KOPT-K1 (cell line): ENCODE measurements at regions not wholly inside any gene's neighbourhood (a gene's known extent, or its start where the extent isn't known, plus 50 kb on each side); places are given as distances from the start of the nearest gene placed in this dataset.
"Not testable (repeated sequence)": the region's sequence is repeated elsewhere in the genome, so short reads cannot be mapped to it uniquely, and the experiment has no call there.

Experiments
- H3K27ac ChIP-seq: fragments of 200-600 bp; sonication (generic); 2 replicates; pipeline ENCODE4 v1.5.1; 2016; ENCODE audit warnings: antibody characterized with exemption, mild to moderate bottlenecking, low read depth, low read length; ENCODE audit not compliant: poor library complexity, severe bottlenecking
- H3K36me3 ChIP-seq: fragments of 200-600 bp; sonication (generic); 2 replicates; pipeline ENCODE4 v1.5.1; 2017; ENCODE audit warnings: antibody characterized with exemption, mild to moderate bottlenecking, low read length, moderate library complexity; ENCODE audit not compliant: insufficient read depth
- H3K9me3 ChIP-seq: fragments of 200-600 bp; sonication (generic); 2 replicates; pipeline ENCODE4 v1.5.1; 2017; ENCODE audit warnings: antibody characterized with exemption, low read length, mild to moderate bottlenecking; ENCODE audit not compliant: insufficient read depth, poor library complexity, severe bottlenecking

DNA sequence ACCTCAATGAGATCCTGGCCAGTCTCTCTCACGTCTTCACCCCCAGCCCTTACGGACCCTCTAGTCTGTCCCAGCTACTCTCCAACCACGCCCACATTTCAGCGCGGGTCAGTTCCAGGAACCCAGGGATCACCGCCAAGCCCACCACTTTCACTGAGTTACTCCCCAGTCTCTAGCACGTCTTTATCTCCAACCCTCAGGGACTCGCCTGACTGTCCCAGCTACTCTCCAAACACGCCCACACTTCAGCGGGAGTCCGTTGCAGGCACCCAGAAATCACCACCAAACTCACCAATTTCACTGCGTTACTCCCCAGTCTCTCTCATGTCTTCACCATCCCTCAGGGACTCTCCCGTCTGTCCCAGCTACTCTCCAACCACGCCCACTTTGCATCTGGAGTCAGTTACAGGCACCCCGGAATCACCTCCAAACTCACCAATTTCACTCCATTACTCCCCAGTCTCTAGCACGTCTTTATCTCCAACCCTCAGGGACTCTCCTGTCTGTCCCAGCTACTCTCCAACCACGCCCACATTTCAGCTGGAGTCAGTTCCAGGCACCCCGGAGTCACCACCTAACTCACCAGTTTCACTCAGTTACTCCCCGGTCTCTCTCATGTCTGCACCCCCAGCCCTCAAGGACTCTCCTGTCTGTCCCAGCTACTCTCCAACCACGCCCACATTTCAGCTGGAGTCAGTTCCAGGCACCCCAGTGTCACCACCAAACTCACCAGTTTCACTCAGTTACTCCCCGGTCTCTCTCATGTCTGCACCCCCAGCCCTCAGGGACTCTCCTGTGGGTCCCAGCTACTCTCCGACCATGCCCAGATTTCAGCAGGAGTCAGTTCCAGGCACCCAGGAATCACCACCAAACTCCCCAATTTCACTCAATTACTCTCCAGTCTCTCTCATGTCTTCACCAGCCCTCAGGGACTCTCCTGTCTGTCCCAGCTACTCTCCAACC lies 336.8 kb downstream of the CWH43 start:
- not testable (repeated sequence) for H3K9me3 ChIP-seq, H3K36me3 ChIP-seq, H3K27ac ChIP-seq

DNA sequence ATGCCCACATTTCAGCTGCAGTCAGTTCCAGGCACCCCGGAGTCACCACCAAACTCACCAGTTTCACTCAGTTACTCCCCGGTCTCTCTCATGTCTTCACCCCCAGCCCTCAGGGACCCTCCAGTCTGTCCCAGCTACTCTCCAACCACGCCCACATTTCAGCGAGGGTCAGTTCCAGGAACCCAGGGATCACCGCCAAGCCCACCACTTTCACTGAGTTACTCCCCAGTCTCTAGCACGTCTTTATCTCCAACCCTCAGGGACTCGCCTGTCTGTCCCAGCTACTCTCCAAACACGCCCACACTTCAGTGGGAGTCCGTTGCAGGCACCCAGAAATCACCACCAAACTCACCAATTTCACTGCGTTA lies 337.5 kb downstream of the CWH43 start:
- not testable (repeated sequence) for H3K36me3 ChIP-seq, H3K27ac ChIP-seq, H3K9me3 ChIP-seq
